ENCODE measurements at regions not wholly inside any gene's neighbourhood (a gene's known extent, or its start where the extent isn't known, plus 50 kb on each side); places are given as distances from the start of the nearest gene placed in this dataset.
A peak's percentile ranks its signal among the peaks of the same experiment; 100 is the strongest.

- no peak for TF ChIP-seq ZNF219 (CRISPR knock-in tag; IDR thresholded peaks at IDR 0.05; ENCODE audit: borderline replicate concordance)
- no peak for TF ChIP-seq ESRRA (CRISPR knock-in tag; IDR thresholded peaks at IDR 0.05; ENCODE audit: borderline replicate concordance)
- no peak for TF ChIP-seq NR3C1 (CRISPR knock-in tag; conservative IDR thresholded peaks at IDR 0.05; ENCODE audit: low read depth)
- TF ChIP-seq NR1H2 (CRISPR knock-in tag; IDR thresholded peaks at IDR 0.05) = no peak
- TF ChIP-seq ZNF281 (CRISPR knock-in tag; IDR thresholded peaks at IDR 0.05) = no peak
- no peak for TF ChIP-seq NFATC4 (CRISPR knock-in tag; IDR thresholded peaks at IDR 0.05)
- no peak for TF ChIP-seq ZNF317 (CRISPR knock-in tag; IDR thresholded peaks at IDR 0.05; ENCODE audit: borderline replicate concordance, low read depth)
- TF ChIP-seq PRRX2 (CRISPR knock-in tag; IDR thresholded peaks at IDR 0.05) = no peak
- no peak for TF ChIP-seq ZNF121 (CRISPR knock-in tag; IDR thresholded peaks at IDR 0.05)
Measured at GRCh38 chr21:27690426-27690825, 723.5 kb upstream of the ADAMTS5 start (continued).

GRCh38 chr21:27688773-27689172, 721.9 kb upstream of the ADAMTS5 start:
- Mint-ChIP-seq H3K36me3 (peaks cover 19% of the 10 kb centered on the region), H3K4me3 (no peak overlapping the region), H3K27ac (no peak overlapping the region), H3K9me3 (peaks cover 24% of the 10 kb centered on the region), H3K4me1 (peaks cover 13% of the 10 kb centered on the region), H3K27me3 (ENCODE audit: low read depth) (no peaks in the 10 kb centered on the region)
- no peak for DNase-seq (ENCODE audit: low spot score)
- ATAC-seq = no peak
- ChIA-PET CTCF (no interaction called here), POLR2A (interaction anchor here (0.6 kb wide), 1 partner anchor 656 kb away, joined by 7 read pairs; no protein-coding TSS in a partner anchor)
- TF ChIP-seq IRF2 (CRISPR knock-in tag; IDR thresholded peaks at IDR 0.05; ENCODE audit: borderline replicate concordance, low read depth) (no peak), HMGA2 (CRISPR knock-in tag; IDR thresholded peaks at IDR 0.05) (peak; percentile 97), ZBTB43 (CRISPR knock-in tag; IDR thresholded peaks at IDR 0.05) (no peak)

GRCh38 chr21:27683292-27683691, 716.4 kb upstream of the ADAMTS5 start:
- ChIA-PET POLR2A (no interaction called here), CTCF (no interaction called here)
- ATAC-seq (no peak), DNase-seq (ENCODE audit: low spot score) (no peak)
- Mint-ChIP-seq H3K27ac (no peak overlapping the region), H3K4me3 (no peak overlapping the region), H3K9me3 (peaks cover 21% of the 10 kb centered on the region), H3K27me3 (ENCODE audit: low read depth) (no peaks in the 10 kb centered on the region), H3K36me3 (peaks cover 10% of the 10 kb centered on the region), H3K4me1 (no peaks in the 10 kb centered on the region)
- no peak for TF ChIP-seq ELF4 (CRISPR knock-in tag; IDR thresholded peaks at IDR 0.05; ENCODE audit: low read depth)
- no peak for TF ChIP-seq MXD4 (CRISPR knock-in tag; IDR thresholded peaks at IDR 0.05; ENCODE audit: borderline replicate concordance)
- no peak for TF ChIP-seq MLX (CRISPR knock-in tag; IDR thresholded peaks at IDR 0.05)
- no peak for TF ChIP-seq CDX4 (CRISPR knock-in tag; IDR thresholded peaks at IDR 0.05; ENCODE audit: borderline replicate concordance)
- TF ChIP-seq ARID4B (CRISPR knock-in tag; IDR thresholded peaks at IDR 0.05; ENCODE audit: borderline replicate concordance) = no peak
- no peak for TF ChIP-seq ZBTB43 (CRISPR knock-in tag; IDR thresholded peaks at IDR 0.05)
- TF ChIP-seq CREB1 (CRISPR knock-in tag; IDR thresholded peaks at IDR 0.05) = no peak
- no peak for TF ChIP-seq ZMAT4 (CRISPR knock-in tag; IDR thresholded peaks at IDR 0.05)
- TF ChIP-seq NR1H2 (CRISPR knock-in tag; IDR thresholded peaks at IDR 0.05) = no peak
